ENCODE measurements at regions not wholly inside any gene's neighbourhood (a gene's known extent, or its start where the extent isn't known, plus 50 kb on each side); places are given as distances from the start of the nearest gene placed in this dataset.
"Not testable (repeated sequence)": the region's sequence is repeated elsewhere in the genome, so short reads cannot be mapped to it uniquely, and the experiment has no call there.

GRCh38 chr6:57813271-57814075 is 496.0 kb downstream of the PRIM2 start:
- H3K27me3 ChIP-seq (ENCODE audit: control insufficient read depth, insufficient read depth, low read length): peaks cover 10% of the 10 kb centered on the region
- H3K36me3 ChIP-seq (ENCODE audit: control insufficient read depth, insufficient read depth, low read length); DNase-seq (ENCODE audit: low read depth); H3K4me3 ChIP-seq (ENCODE audit: low read depth, low read length); POLR2A ChIA-PET; CTCF ChIA-PET: not testable (repeated sequence)

- H3K4me3 ChIP-seq (ENCODE audit: low read depth, low read length); DNase-seq (ENCODE audit: low read depth); CTCF ChIA-PET; H3K36me3 ChIP-seq (ENCODE audit: control insufficient read depth, insufficient read depth, low read length); H3K27me3 ChIP-seq (ENCODE audit: control insufficient read depth, insufficient read depth, low read length); POLR2A ChIA-PET: not testable (repeated sequence)
Observed at GRCh38 chr6:57815826-57816225, 498.4 kb downstream of the PRIM2 start.

GRCh38 chr6:57821325-57821724 is 503.9 kb downstream of the PRIM2 start:
- H3K36me3 ChIP-seq (ENCODE audit: control insufficient read depth, insufficient read depth, low read length); H3K27me3 ChIP-seq (ENCODE audit: control insufficient read depth, insufficient read depth, low read length); POLR2A ChIA-PET; DNase-seq (ENCODE audit: low read depth); H3K4me3 ChIP-seq (ENCODE audit: low read depth, low read length); CTCF ChIA-PET: not testable (repeated sequence)

GRCh38 chr6:57822448-57822847 is 505.0 kb downstream of the PRIM2 start:
- H3K36me3 ChIP-seq (ENCODE audit: control insufficient read depth, insufficient read depth, low read length); DNase-seq (ENCODE audit: low read depth); CTCF ChIA-PET; H3K27me3 ChIP-seq (ENCODE audit: control insufficient read depth, insufficient read depth, low read length); H3K4me3 ChIP-seq (ENCODE audit: low read depth, low read length); POLR2A ChIA-PET: not testable (repeated sequence)

GRCh38 chr6:57822896-57823358 is 505.5 kb downstream of the PRIM2 start:
- ChIA-PET POLR2A (no interaction called here), CTCF (no interaction called here)
- Histone ChIP-seq H3K4me3 (ENCODE audit: low read depth, low read length) (no peak overlapping the region), H3K27me3 (ENCODE audit: control insufficient read depth, insufficient read depth, low read length) (peaks cover 6% of the 10 kb centered on the region), H3K36me3 (ENCODE audit: control insufficient read depth, insufficient read depth, low read length) (no peaks in the 10 kb centered on the region)
- TF ChIP-seq CTCF (IDR thresholded peaks at IDR 0.05; ENCODE audit: insufficient read depth, low read depth, low read length): no peak
- DNase-seq (ENCODE audit: low read depth): no peak

- POLR2A ChIA-PET: not testable (repeated sequence)
Observed at GRCh38 chr6:57837622-57838209, 520.3 kb downstream of the PRIM2 start.

GRCh38 chr6:57841551-57841950 is 524.1 kb downstream of the PRIM2 start:
- POLR2A ChIA-PET; DNase-seq (ENCODE audit: low read depth); H3K27me3 ChIP-seq (ENCODE audit: control insufficient read depth, insufficient read depth, low read length); H3K36me3 ChIP-seq (ENCODE audit: control insufficient read depth, insufficient read depth, low read length); H3K4me3 ChIP-seq (ENCODE audit: low read depth, low read length); CTCF ChIA-PET: not testable (repeated sequence)

More at GRCh38 chr6:57837622-57838209, 520.3 kb downstream of the PRIM2 start:
- CTCF ChIA-PET: interaction anchor here (1.1 kb wide), 1 partner anchor 162 kb away, joined by 3 read pairs; no protein-coding TSS in a partner anchor
- H3K27me3 ChIP-seq (ENCODE audit: control insufficient read depth, insufficient read depth, low read length); DNase-seq (ENCODE audit: low read depth); H3K4me3 ChIP-seq (ENCODE audit: low read depth, low read length); H3K36me3 ChIP-seq (ENCODE audit: control insufficient read depth, insufficient read depth, low read length): not testable (repeated sequence)

GRCh38 chr6:57853745-57854407 is 536.4 kb downstream of the PRIM2 start:
- POLR2A ChIA-PET; H3K4me3 ChIP-seq (ENCODE audit: low read depth, low read length); H3K27me3 ChIP-seq (ENCODE audit: control insufficient read depth, insufficient read depth, low read length); H3K36me3 ChIP-seq (ENCODE audit: control insufficient read depth, insufficient read depth, low read length); CTCF ChIA-PET; DNase-seq (ENCODE audit: low read depth): not testable (repeated sequence)

GRCh38 chr6:57860481-57861315 is 543.3 kb downstream of the PRIM2 start:
- H3K36me3 ChIP-seq (ENCODE audit: control insufficient read depth, insufficient read depth, low read length); DNase-seq (ENCODE audit: low read depth); CTCF ChIA-PET; H3K27me3 ChIP-seq (ENCODE audit: control insufficient read depth, insufficient read depth, low read length); POLR2A ChIA-PET; H3K4me3 ChIP-seq (ENCODE audit: low read depth, low read length): not testable (repeated sequence)

- POLR2A ChIA-PET; H3K4me3 ChIP-seq (ENCODE audit: low read depth, low read length); CTCF ChIA-PET; DNase-seq (ENCODE audit: low read depth); H3K36me3 ChIP-seq (ENCODE audit: control insufficient read depth, insufficient read depth, low read length); H3K27me3 ChIP-seq (ENCODE audit: control insufficient read depth, insufficient read depth, low read length): not testable (repeated sequence)
Observed at GRCh38 chr6:57870083-57870482, 552.7 kb downstream of the PRIM2 start.

GRCh38 chr6:57873424-57873823 is 556.0 kb downstream of the PRIM2 start:
- H3K4me3 ChIP-seq (ENCODE audit: low read depth, low read length); H3K36me3 ChIP-seq (ENCODE audit: control insufficient read depth, insufficient read depth, low read length); DNase-seq (ENCODE audit: low read depth); H3K27me3 ChIP-seq (ENCODE audit: control insufficient read depth, insufficient read depth, low read length); CTCF ChIA-PET; POLR2A ChIA-PET: not testable (repeated sequence)
